Endothelial cell of umbilical vein (primary cell): ENCODE measurements at regions not wholly inside any gene's neighbourhood (a gene's known extent, or its start where the extent isn't known, plus 50 kb on each side); places are given as distances from the start of the nearest gene placed in this dataset.

Experiments used
- BruUV-seq: library from RNA; stranded (reverse); fragments of 400-500 nt; replicated peaks from 2 replicates; lab custom pipeline; 2021; lab: Mats Ljungman, UMichigan
- CTCF ChIA-PET: fragments of 300-600, 350-600 bp; sonication (Branson Sonifier 250); formaldehyde crosslinking; loops from one replicate; lab custom pipeline; 2021; ENCODE audit warnings: antibody characterized with exemption, inconsistent platforms; lab: Charles Lee
- POLR2A ChIA-PET: fragments of 300-600, 350-600 bp; sonication (Branson Sonifier 250); formaldehyde crosslinking; loops from one replicate; lab custom pipeline; 2021; ENCODE audit warnings: antibody characterized with exemption, inconsistent platforms; lab: Charles Lee
- DNase-seq: peaks from one replicate; pipeline ENCODE4 v3.0.0-alpha.2; 2011; ENCODE audit warnings: low read depth, low spot score
- FAIRE-seq: peaks from 2 replicates; lab custom pipeline; 2011; peaks lifted over from hg19 to GRCh38; lab: Jason Lieb, UNC
- H2AFZ ChIP-seq: 2 replicates; pipeline ENCODE4 v1.6.0; 2012; ENCODE audit warnings: low read depth, low read length, control low read depth, inconsistent platforms
- H3K27ac ChIP-seq: 2 replicates; pipeline ENCODE4 v1.5.1; 2011; ENCODE audit warnings: low read depth, mild to moderate bottlenecking, control low read depth, low read length, moderate library complexity; ENCODE audit not compliant: insufficient read depth
- H3K27me3 ChIP-seq, 2 experiments: 2 replicates each; pipeline versions ENCODE4 v1.6.0 to v1.6.1; 2011; ENCODE audit warnings: low read length in 2 of 2, mixed read lengths in 1 of 2; ENCODE audit not compliant: control insufficient read depth in 2 of 2, insufficient read depth in 2 of 2
- H3K36me3 ChIP-seq, 2 experiments: 2 replicates in 1 of 2; 3 replicates in 1 of 2; pipeline ENCODE4 v1.5.1; 2011; ENCODE audit warnings: low read length in 2 of 2, mild to moderate bottlenecking in 1 of 2, moderate library complexity in 1 of 2; ENCODE audit not compliant: control insufficient read depth in 2 of 2, insufficient read depth in 2 of 2; ENCODE audit errors: extremely low read depth in 1 of 2
- H3K4me1 ChIP-seq: 3 replicates; pipeline ENCODE4 v1.5.1; 2011; ENCODE audit warnings: mild to moderate bottlenecking, low read length; ENCODE audit not compliant: control insufficient read depth, insufficient read depth; ENCODE audit errors: extremely low read depth
- H3K4me2 ChIP-seq: 2 replicates; pipeline ENCODE4 v1.6.1; 2011; ENCODE audit warnings: low read length, control low read depth, mixed read lengths; ENCODE audit not compliant: insufficient read depth
- H3K4me3 ChIP-seq, 3 experiments: fragments of 200-600 bp in 1 of 3; sonication (generic), shearing (Covaris generic) in 1 of 3; replicated peaks in 1 of 3; 2 replicates each; pipeline ENCODE4 v1.5.1; 2011 to 2016; ENCODE audit warnings: control low read depth in 3 of 3, low read length in 3 of 3, mild to moderate bottlenecking in 2 of 3, inconsistent platforms in 1 of 3, low read depth in 1 of 3, moderate library complexity in 1 of 3; ENCODE audit not compliant: insufficient read depth in 1 of 3
- H3K79me2 ChIP-seq: 2 replicates; pipeline ENCODE4 v1.6.0; 2012; ENCODE audit warnings: low read length, inconsistent platforms; ENCODE audit not compliant: control insufficient read depth, insufficient read depth
- H3K9ac ChIP-seq: replicated peaks from 2 replicates; pipeline ENCODE3; 2011; ENCODE audit warnings: low read length, control low read depth; ENCODE audit not compliant: insufficient read depth; ENCODE audit errors: extremely low read depth
- H3K9me1 ChIP-seq: replicated peaks from 3 replicates; pipeline ENCODE4 v1.6.0; 2011; ENCODE audit warnings: mild to moderate bottlenecking, low read length; ENCODE audit not compliant: control insufficient read depth, insufficient read depth; ENCODE audit errors: extremely low read depth
- H3K9me3 ChIP-seq: replicated peaks from 2 replicates; pipeline ENCODE4 v1.5.1; 2012; ENCODE audit warnings: low read length, inconsistent platforms; ENCODE audit not compliant: control insufficient read depth, insufficient read depth
- H4K20me1 ChIP-seq: replicated peaks from 2 replicates; pipeline ENCODE3; 2011; ENCODE audit warnings: mild to moderate bottlenecking, low read length; ENCODE audit not compliant: control insufficient read depth, insufficient read depth; ENCODE audit errors: extremely low read depth
- CTCF ChIP-seq, 2 donors: IDR thresholded peaks; 1 replicate in 1 of 2; 2 replicates in 1 of 2; pipeline ENCODE4 v1.5.1; 2011; ENCODE audit warnings: low read length in 2 of 2, mild to moderate bottlenecking in 2 of 2, moderate library complexity in 2 of 2, control low read depth in 1 of 2, inconsistent platforms in 1 of 2, low read depth in 1 of 2; ENCODE audit not compliant: insufficient read depth in 1 of 2; ENCODE audit errors: extremely low read depth in 1 of 2
- JUN ChIP-seq: IDR thresholded peaks from 2 replicates; pipeline ENCODE4 v1.6.1; 2011; ENCODE audit warnings: borderline replicate concordance, low read depth; ENCODE audit not compliant: insufficient read length, insufficient read depth
- MYC ChIP-seq: IDR thresholded peaks from one replicate; pipeline ENCODE4 v1.6.1; 2011; ENCODE audit warnings: mild to moderate bottlenecking, low read depth, low read length
- dilution Hi-C: fragments of 300-500 bp; cut with MboI; formaldehyde crosslinking; loops from one replicate; pipeline ENCODE4 v1.15.0; 2019; ENCODE audit warnings: low sequenced_read_pairs; ENCODE audit not compliant: extremely low pct_ligation_motif_present
- intact Hi-C: fragments of 100-400 bp; cut with micrococcal nuclease; formaldehyde crosslinking; loops from one replicate; pipeline ENCODE4 v1.10.0; 2022

- no peaks in the 10 kb centered on the region for H4K20me1 ChIP-seq
- H3K9me3 ChIP-seq = no peaks in the 10 kb centered on the region
- no peaks in the 10 kb centered on the region for H3K27me3 ChIP-seq
- no peak overlapping the region for H3K4me3 ChIP-seq
- H3K9me1 ChIP-seq = no peaks in the 10 kb centered on the region
- DNase-seq (no peak), FAIRE-seq (no peak)
- no peaks in the 10 kb centered on the region for H3K36me3 ChIP-seq
- ChIA-PET POLR2A (no interaction called here), CTCF (no interaction called here)
- dilution Hi-C loops (no loop called here), intact Hi-C loops (no loop called here)
- H3K9ac ChIP-seq = no peak overlapping the region
- H3K4me2 ChIP-seq = no peak overlapping the region
- no TSS peak for BruUV-seq
- no peaks in the 10 kb centered on the region for H3K4me1 ChIP-seq
- H2AFZ ChIP-seq = no peak overlapping the region
- H3K79me2 ChIP-seq = no peaks in the 10 kb centered on the region
- no peak overlapping the region for H3K27ac ChIP-seq
- TF ChIP-seq JUN = no peak
- no peak for TF ChIP-seq MYC
These were observed 54.6 kb upstream of the CADPS start for GRCh38 chr3:62929771-62930170.

- no peaks in the 10 kb centered on the region for H3K9me1 ChIP-seq
- no peak overlapping the region for H3K4me2 ChIP-seq
- no peak for FAIRE-seq
- POLR2A ChIA-PET = no interaction called here
- H3K4me1 ChIP-seq = no peaks in the 10 kb centered on the region
- no TSS peak for BruUV-seq
- H2AFZ ChIP-seq = no peak overlapping the region
- no peak overlapping the region for H3K27ac ChIP-seq
- H3K4me3 ChIP-seq = no peak overlapping the region
- intact Hi-C loops (no loop called here), dilution Hi-C loops (no loop called here)
- H3K27me3 ChIP-seq = no peaks in the 10 kb centered on the region
- no peak for TF ChIP-seq CTCF (IDR thresholded peaks at IDR 0.05; ENCODE audit: extremely low read depth in 1 of 2, insufficient read depth in 1 of 2, low read depth in 1 of 2, low read length in 2 of 2)
- no peaks in the 10 kb centered on the region for H3K9me3 ChIP-seq
- no peak overlapping the region for H3K9ac ChIP-seq
- no peaks in the 10 kb centered on the region for H3K36me3 ChIP-seq
- CTCF ChIA-PET = no interaction called here
- DNase-seq = no peak
- no peaks in the 10 kb centered on the region for H4K20me1 ChIP-seq
- no peaks in the 10 kb centered on the region for H3K79me2 ChIP-seq
These were observed 60.6 kb upstream of the CADPS start for GRCh38 chr3:62935793-62936192.
